Urinary bladder (tissue), 3 donors: ENCODE measurements at regions not wholly inside any gene's neighbourhood (a gene's known extent, or its start where the extent isn't known, plus 50 kb on each side); places are given as distances from the start of the nearest gene placed in this dataset.

ENCODE experiments used
- DNase-seq: peaks from one replicate; pipeline ENCODE4 v3.0.0-alpha.2; 2015; ENCODE audit errors: extremely low spot score
- H3K27ac ChIP-seq: one replicate; pipeline ENCODE4 v1.5.1; 2013; ENCODE audit warnings: low read depth, mild to moderate bottlenecking, moderate library complexity
- H3K36me3 ChIP-seq: one replicate; pipeline ENCODE4 v1.6.1; 2013; ENCODE audit warnings: mild to moderate bottlenecking, moderate library complexity; ENCODE audit not compliant: insufficient read depth
- H3K4me1 ChIP-seq: one replicate; pipeline ENCODE4 v1.6.1; 2013; ENCODE audit warnings: mild to moderate bottlenecking, moderate library complexity; ENCODE audit not compliant: insufficient read depth
- H3K4me3 ChIP-seq: one replicate; pipeline ENCODE4 v1.5.1; 2013; ENCODE audit warnings: low read depth, low read length
- WGBS: extraction: QIAGEN DNeasy Blood & Tissue Kit; methylation state at CpG from one replicate; pipeline ENCODE4 v1.1.7; 2013; 5-methylcytosine and 5-hydroxymethylcytosine counted together
- donor health status: healthy with polysubstance abuse.
- donor health status: healthy.

DNA sequence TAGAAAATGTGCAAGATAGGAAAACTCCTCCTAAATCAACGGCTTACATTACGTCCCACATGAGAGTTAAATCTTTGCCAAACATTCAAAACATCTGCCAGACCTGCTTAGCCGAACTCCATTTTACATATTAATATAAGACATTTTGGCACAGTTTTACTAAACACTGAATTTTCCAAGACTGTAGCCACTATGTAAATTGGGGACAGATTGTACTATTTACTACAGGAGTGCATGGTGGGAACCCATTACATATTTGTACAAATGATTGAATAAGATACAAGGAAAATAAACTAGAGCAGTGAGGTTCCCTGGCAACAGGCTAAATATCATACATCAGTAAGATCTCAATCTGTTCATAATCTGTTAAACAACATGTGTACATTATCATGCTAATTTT is 1234.4 kb downstream of the KCNT2 start:
- WGBS: 37% methylated on average over 3 of the region's 3 CpGs
- H3K4me1 ChIP-seq: no peaks in the 10 kb centered on the region
- H3K4me3 ChIP-seq: no peak overlapping the region
- DNase-seq: no peak
- no peak overlapping the region for H3K27ac ChIP-seq
- H3K36me3 ChIP-seq: no peaks in the 10 kb centered on the region

GRCh38 chr1:195345149-195345548 is 1263.1 kb downstream of the KCNT2 start:
- WGBS: 69% methylated on average over 8 of the region's 8 CpGs
- no peak overlapping the region for H3K27ac ChIP-seq
- DNase-seq: no peak
- H3K4me1 ChIP-seq: no peaks in the 10 kb centered on the region
- no peaks in the 10 kb centered on the region for H3K36me3 ChIP-seq
- H3K4me3 ChIP-seq: no peak overlapping the region

DNA sequence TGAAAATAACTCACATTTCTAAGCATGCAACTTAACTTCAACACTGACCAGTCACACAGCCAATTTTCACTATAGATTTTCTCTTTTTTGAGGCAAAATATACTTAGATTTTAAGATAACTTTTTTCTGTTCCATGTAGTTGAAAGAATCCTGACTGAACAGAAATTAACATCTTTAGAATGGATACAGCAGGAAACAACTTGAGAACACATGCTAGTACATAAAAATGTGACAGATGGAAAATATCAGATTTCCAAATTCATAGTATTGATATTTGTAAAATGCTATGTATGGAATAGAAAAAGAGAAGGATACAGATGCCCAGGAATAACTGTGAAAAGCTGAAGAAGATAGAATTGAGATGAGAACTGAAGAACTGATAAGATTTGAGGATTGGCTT is 1270.6 kb downstream of the KCNT2 start:
- no peaks in the 10 kb centered on the region for H3K36me3 ChIP-seq
- H3K4me1 ChIP-seq: no peaks in the 10 kb centered on the region
- H3K4me3 ChIP-seq: no peak overlapping the region
- DNase-seq: no peak
- no peak overlapping the region for H3K27ac ChIP-seq

GRCh38 chr1:195336812-195337211 is 1271.4 kb downstream of the KCNT2 start:
- H3K4me3 ChIP-seq: no peak overlapping the region
- no peak for DNase-seq
- no peaks in the 10 kb centered on the region for H3K4me1 ChIP-seq
- WGBS: 83% methylated on average over 1 of the region's 1 CpG
- no peaks in the 10 kb centered on the region for H3K36me3 ChIP-seq
- no peak overlapping the region for H3K27ac ChIP-seq

- H3K27ac ChIP-seq: no peak overlapping the region
- WGBS: 94% methylated on average over 4 of the region's 4 CpGs
- DNase-seq: no peak
- H3K4me3 ChIP-seq: no peak overlapping the region
- no peaks in the 10 kb centered on the region for H3K36me3 ChIP-seq
- H3K4me1 ChIP-seq: no peaks in the 10 kb centered on the region
These were observed 1272.7 kb downstream of the KCNT2 start for GRCh38 chr1:195335541-195335940.

GRCh38 chr1:195332102-195332501 is 1276.1 kb downstream of the KCNT2 start:
- Histone ChIP-seq H3K36me3 (no peaks in the 10 kb centered on the region), H3K27ac (no peak overlapping the region), H3K4me3 (no peak overlapping the region), H3K4me1 (no peaks in the 10 kb centered on the region)
- 95% methylated on average over 1 of the region's 1 CpG for WGBS
- no peak for DNase-seq

- DNase-seq: no peak
- Histone ChIP-seq H3K27ac (no peak overlapping the region), H3K4me3 (no peak overlapping the region), H3K36me3 (no peaks in the 10 kb centered on the region), H3K4me1 (no peaks in the 10 kb centered on the region)
- WGBS: 69% methylated on average over 2 of the region's 2 CpGs
These were observed 1279.6 kb downstream of the KCNT2 start for GRCh38 chr1:195328681-195329080.

- Histone ChIP-seq H3K4me1 (no peaks in the 10 kb centered on the region), H3K36me3 (no peaks in the 10 kb centered on the region), H3K27ac (no peak overlapping the region), H3K4me3 (no peak overlapping the region)
- no peak for DNase-seq
- 32% methylated on average over 2 of the region's 2 CpGs for WGBS
These were observed 1280.1 kb downstream of the KCNT2 start for GRCh38 chr1:195328102-195328501.

- Histone ChIP-seq H3K27ac (no peak overlapping the region), H3K4me3 (no peak overlapping the region), H3K36me3 (no peaks in the 10 kb centered on the region), H3K4me1 (no peaks in the 10 kb centered on the region)
- no peak for DNase-seq
- 31% methylated on average over 1 of the region's 1 CpG for whole genome bisulfite sequencing
These were observed 1280.9 kb downstream of the KCNT2 start for GRCh38 chr1:195327361-195327760.

DNA sequence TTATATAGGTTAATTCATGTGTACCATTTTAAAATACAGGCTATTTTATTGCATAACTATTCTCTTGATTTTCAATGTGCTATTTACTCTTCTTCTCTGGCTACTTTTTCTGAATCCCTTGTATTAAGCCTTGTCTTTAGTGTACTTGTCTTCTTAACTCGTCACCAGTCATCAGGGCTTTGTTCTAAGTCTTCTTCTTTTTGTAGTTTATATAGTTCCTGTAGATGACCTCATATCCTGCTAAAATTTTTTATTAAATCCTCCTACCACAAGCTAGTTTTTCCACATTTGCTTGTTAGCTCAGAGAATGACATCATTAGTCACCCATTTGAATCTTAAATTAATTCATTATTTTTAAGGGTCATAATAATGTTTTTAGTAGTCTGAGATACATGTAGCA is 1281.9 kb downstream of the KCNT2 start:
- no peak overlapping the region for H3K27ac ChIP-seq
- H3K36me3 ChIP-seq: no peaks in the 10 kb centered on the region
- H3K4me1 ChIP-seq: no peaks in the 10 kb centered on the region
- WGBS: 72% methylated on average over 1 of the region's 1 CpG
- DNase-seq: no peak
- H3K4me3 ChIP-seq: no peak overlapping the region

GRCh38 chr1:195325181-195325580 is 1283.1 kb downstream of the KCNT2 start:
- DNase-seq: no peak
- H3K4me3 ChIP-seq: no peak overlapping the region
- 97% methylated on average over 12 of the region's 12 CpGs for WGBS
- H3K36me3 ChIP-seq: no peaks in the 10 kb centered on the region
- H3K4me1 ChIP-seq: no peaks in the 10 kb centered on the region
- H3K27ac ChIP-seq: no peak overlapping the region

GRCh38 chr1:195306281-195306680 is 1302.0 kb downstream of the KCNT2 start:
- H3K27ac ChIP-seq: no peak overlapping the region
- no peaks in the 10 kb centered on the region for H3K4me1 ChIP-seq
- WGBS: 74% methylated on average over 4 of the region's 4 CpGs
- DNase-seq: no peak
- H3K4me3 ChIP-seq: no peak overlapping the region
- H3K36me3 ChIP-seq: no peaks in the 10 kb centered on the region

GRCh38 chr1:195294911-195295310 is 1313.3 kb downstream of the KCNT2 start:
- Histone ChIP-seq H3K36me3 (no peaks in the 10 kb centered on the region), H3K27ac (no peak overlapping the region), H3K4me3 (no peak overlapping the region), H3K4me1 (no peaks in the 10 kb centered on the region)
- whole genome bisulfite sequencing: 95% methylated on average over 3 of the region's 3 CpGs
- DNase-seq: no peak

GRCh38 chr1:195278644-195279043 is 1329.6 kb downstream of the KCNT2 start:
- no peak overlapping the region for H3K4me3 ChIP-seq
- H3K4me1 ChIP-seq: no peaks in the 10 kb centered on the region
- H3K36me3 ChIP-seq: no peaks in the 10 kb centered on the region
- 88% methylated on average over 1 of the region's 1 CpG for WGBS
- H3K27ac ChIP-seq: no peak overlapping the region
- no peak for DNase-seq

DNA sequence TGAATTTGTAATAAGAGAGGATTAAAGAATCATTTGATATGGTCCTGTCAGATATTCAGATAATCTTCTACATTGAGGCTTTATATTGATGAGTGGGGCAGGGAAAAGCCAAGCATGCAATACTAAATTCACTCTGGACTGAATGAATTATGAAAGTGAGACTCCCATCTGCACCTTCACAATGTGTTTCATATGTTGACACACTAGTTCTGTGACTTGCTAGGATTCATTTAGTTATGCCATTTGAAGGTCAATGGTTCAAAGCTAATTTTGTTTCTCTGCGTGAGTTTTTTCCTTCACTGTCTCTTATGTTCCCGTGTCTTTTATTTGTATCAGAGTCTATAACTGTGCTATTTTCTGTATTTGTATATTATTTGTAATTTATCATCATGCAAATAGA is 1332.5 kb downstream of the KCNT2 start:
- DNase-seq: no peak
- H3K27ac ChIP-seq: no peak overlapping the region
- WGBS: 96% methylated on average over 2 of the region's 2 CpGs
- no peaks in the 10 kb centered on the region for H3K4me1 ChIP-seq
- no peak overlapping the region for H3K4me3 ChIP-seq
- no peaks in the 10 kb centered on the region for H3K36me3 ChIP-seq
